Spinal cord (tissue), 9 donors: ENCODE measurements at regions not wholly inside any gene's neighbourhood (a gene's known extent, or its start where the extent isn't known, plus 50 kb on each side); places are given as distances from the start of the nearest gene placed in this dataset.
"Not testable (repeated sequence)": the region's sequence is repeated elsewhere in the genome, so short reads cannot be mapped to it uniquely, and the experiment has no call there.

Experiments used
- DNase-seq, 6 donors: peaks; one replicate each; pipeline versions ENCODE4 v3.0.0 to v3.0.0-alpha.2; 2013 to 2015; ENCODE audit warnings: low spot score in 6 of 6, low read depth in 4 of 6
- H3K27ac ChIP-seq: one replicate; pipeline ENCODE4 v1.5.1; 2013; ENCODE audit warnings: low read depth, low read length, control low read depth
- H3K27me3 ChIP-seq: one replicate; pipeline ENCODE4 v1.6.1; 2013; ENCODE audit warnings: low read length; ENCODE audit not compliant: control insufficient read depth, insufficient read depth
- H3K36me3 ChIP-seq: one replicate; pipeline ENCODE4 v1.6.1; 2013; ENCODE audit warnings: low read length; ENCODE audit not compliant: control insufficient read depth, insufficient read depth
- H3K4me1 ChIP-seq: one replicate; pipeline ENCODE4 v1.6.1; 2013; ENCODE audit warnings: low read length; ENCODE audit not compliant: control insufficient read depth, insufficient read depth
- H3K4me3 ChIP-seq: one replicate; pipeline ENCODE4 v1.5.1; 2013; ENCODE audit warnings: low read depth, low read length, control low read depth
- H3K9me3 ChIP-seq: one replicate; pipeline ENCODE4 v1.6.1; 2013; ENCODE audit warnings: low read length; ENCODE audit not compliant: control insufficient read depth, insufficient read depth
- WGBS: methylation state at CpG from one replicate; pipeline ENCODE4 v1.1.5; 2013; ENCODE audit warnings: missing lambda C conversion rate; ENCODE audit not compliant: insufficient coverage; 5-methylcytosine and 5-hydroxymethylcytosine counted together
- donor health status: healthy.

- no CpG with 5 or more reads among the region's 7 CpGs for WGBS
- peak in 2 of 6 donors; percentile 27 to 50 for DNase-seq
- Histone ChIP-seq H3K27ac (no peak overlapping the region), H3K27me3 (no peaks in the 10 kb centered on the region), H3K4me3 (no peak overlapping the region), H3K9me3 (no peaks in the 10 kb centered on the region), H3K36me3 (no peaks in the 10 kb centered on the region), H3K4me1 (no peaks in the 10 kb centered on the region)
These were observed 165.1 kb upstream of the TTC29 start for GRCh38 chr4:147110473-147111367.

- H3K27ac ChIP-seq, H3K27me3 ChIP-seq, DNase-seq, H3K4me1 ChIP-seq, H3K4me3 ChIP-seq, H3K9me3 ChIP-seq, H3K36me3 ChIP-seq: not testable (repeated sequence)
- WGBS, result 84% methylated on average over 6 of the region's 6 CpGs
These were observed 166.5 kb upstream of the TTC29 start for GRCh38 chr4:147112196-147112595.

GRCh38 chr4:147117431-147117830 lies 171.8 kb upstream of the TTC29 start:
- H3K4me1 ChIP-seq, result peaks cover 3% of the 10 kb centered on the region
- DNase-seq, result no peak
- WGBS, result no CpG with 5 or more reads among the region's 4 CpGs
- H3K27me3 ChIP-seq, result no peaks in the 10 kb centered on the region
- H3K27ac ChIP-seq, result no peak overlapping the region
- H3K36me3 ChIP-seq, result no peaks in the 10 kb centered on the region
- no peak overlapping the region for H3K4me3 ChIP-seq
- no peaks in the 10 kb centered on the region for H3K9me3 ChIP-seq

DNA sequence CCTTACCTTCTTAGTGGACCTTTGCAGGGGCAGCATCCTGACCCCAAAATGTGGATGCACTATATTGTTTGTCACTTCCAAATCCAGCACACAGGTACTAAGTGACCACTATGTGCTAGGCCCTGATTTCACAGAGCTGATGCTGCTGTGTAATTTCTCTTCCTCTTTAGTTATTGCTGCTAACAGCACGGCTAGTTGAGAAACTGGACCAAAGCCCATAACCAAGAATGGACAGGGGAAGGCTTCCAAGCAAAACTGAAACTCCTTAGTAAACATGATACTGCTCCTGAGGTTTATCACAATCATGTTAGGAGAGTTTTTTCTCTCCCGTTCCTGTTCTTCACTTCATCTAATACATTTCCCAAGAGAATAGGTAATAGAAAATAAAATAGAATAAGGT lies 172.9 kb upstream of the TTC29 start:
- DNase-seq, result peak in 3 of 6 donors; percentile 8 to 65 (median 26)
- H3K4me1 ChIP-seq, result peaks cover 3% of the 10 kb centered on the region

DNA sequence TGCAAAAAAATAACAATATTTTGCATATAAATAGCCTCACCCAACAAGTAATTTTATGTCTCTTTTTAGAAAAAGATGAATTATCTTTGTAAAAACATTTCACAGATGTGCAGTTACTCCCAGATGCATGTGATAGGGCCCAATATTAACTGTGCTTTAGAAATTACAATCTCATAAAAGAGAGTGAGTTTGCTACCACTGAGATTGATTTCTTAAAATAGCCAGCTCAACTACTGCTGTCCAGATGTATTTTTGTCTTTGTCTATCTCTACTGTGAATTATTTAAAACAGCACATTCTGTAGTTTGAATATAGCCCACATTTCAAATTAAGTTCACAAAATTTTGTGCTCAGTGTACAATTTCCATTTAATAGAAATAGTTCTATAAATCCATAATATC lies 177.0 kb upstream of the TTC29 start:
- H3K4me1 ChIP-seq, result peaks cover 3% of the 10 kb centered on the region
- H3K9me3 ChIP-seq, result no peaks in the 10 kb centered on the region
- H3K4me3 ChIP-seq, result no peak overlapping the region
- no peaks in the 10 kb centered on the region for H3K27me3 ChIP-seq
- DNase-seq, result no peak
- H3K27ac ChIP-seq, result no peak overlapping the region
- no peaks in the 10 kb centered on the region for H3K36me3 ChIP-seq

More for the DNA sequence above, 172.9 kb upstream of the TTC29 start:
- no peak overlapping the region for H3K27ac ChIP-seq
- no CpG with 5 or more reads among the region's 2 CpGs for WGBS
- H3K27me3 ChIP-seq, result no peaks in the 10 kb centered on the region
- H3K4me3 ChIP-seq, result no peak overlapping the region
- no peaks in the 10 kb centered on the region for H3K36me3 ChIP-seq
- H3K9me3 ChIP-seq, result no peaks in the 10 kb centered on the region

DNA sequence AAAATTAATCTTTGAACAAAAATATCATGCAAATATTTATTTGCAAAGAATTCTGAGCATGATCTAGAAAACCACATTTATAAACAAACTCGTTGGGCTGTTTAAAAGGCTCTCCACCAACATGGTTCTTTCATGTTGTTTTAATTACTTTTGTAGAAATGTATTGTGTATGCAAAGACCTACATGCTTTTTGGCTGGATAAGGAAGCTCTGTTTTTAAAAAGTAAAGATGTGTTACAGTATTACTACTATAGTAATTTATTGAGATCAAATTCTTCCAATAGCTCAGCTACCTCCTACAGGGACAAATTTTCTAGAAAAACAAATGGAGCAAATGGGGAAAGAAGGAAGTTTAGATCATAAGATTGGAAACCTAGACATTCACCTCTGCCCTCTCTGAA lies 177.5 kb upstream of the TTC29 start:
- Histone ChIP-seq H3K4me1 (peaks cover 3% of the 10 kb centered on the region), H3K9me3 (no peaks in the 10 kb centered on the region), H3K36me3 (no peaks in the 10 kb centered on the region), H3K27me3 (no peaks in the 10 kb centered on the region), H3K4me3 (no peak overlapping the region), H3K27ac (no peak overlapping the region)
- no peak for DNase-seq
- no CpG with 5 or more reads among the region's 1 CpG for WGBS

DNA sequence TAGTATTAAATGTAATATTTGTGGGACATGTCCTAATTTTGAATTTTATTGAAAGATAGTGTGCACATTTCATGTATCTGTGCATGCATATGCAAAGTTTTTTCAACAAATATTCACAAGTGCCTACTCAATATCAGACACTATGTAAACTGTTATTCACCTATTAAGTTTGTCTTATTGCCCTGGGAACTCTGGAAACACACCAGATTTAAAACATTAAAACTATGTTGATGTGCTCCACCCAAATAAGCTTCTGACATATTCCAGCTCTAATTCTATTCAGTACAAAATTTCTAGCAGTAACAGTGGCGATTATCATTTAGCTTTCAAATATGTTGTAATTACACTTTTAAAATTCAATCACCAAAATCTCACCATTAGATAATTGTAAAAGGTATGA lies 183.1 kb upstream of the TTC29 start:
- Histone ChIP-seq H3K27me3 (no peaks in the 10 kb centered on the region), H3K4me3 (no peak overlapping the region), H3K27ac (no peak overlapping the region), H3K36me3 (no peaks in the 10 kb centered on the region), H3K4me1 (no peaks in the 10 kb centered on the region), H3K9me3 (no peaks in the 10 kb centered on the region)
- no peak for DNase-seq
- no CpG with 5 or more reads among the region's 1 CpG for WGBS

DNA sequence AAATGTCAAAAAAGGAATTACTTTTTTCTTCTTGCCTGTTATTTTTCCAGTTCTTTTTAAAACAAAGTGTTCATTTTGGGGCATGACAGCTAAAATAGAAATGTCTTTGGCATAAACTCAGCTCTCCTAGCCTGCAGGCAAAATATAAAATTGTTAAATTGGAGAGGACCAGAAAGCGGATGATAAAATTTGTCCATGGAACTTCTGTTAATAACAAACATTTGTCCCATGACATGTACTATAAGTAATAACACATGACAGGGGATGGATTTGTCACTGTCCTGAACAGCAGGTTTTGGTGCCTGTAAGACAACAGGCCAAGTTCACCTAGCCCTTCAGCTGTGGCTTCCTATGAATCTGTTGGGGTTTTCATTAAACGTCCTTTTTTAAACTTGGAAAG lies 184.0 kb upstream of the TTC29 start:
- no CpG with 5 or more reads among the region's 2 CpGs for WGBS
- DNase-seq, result no peak

DNA sequence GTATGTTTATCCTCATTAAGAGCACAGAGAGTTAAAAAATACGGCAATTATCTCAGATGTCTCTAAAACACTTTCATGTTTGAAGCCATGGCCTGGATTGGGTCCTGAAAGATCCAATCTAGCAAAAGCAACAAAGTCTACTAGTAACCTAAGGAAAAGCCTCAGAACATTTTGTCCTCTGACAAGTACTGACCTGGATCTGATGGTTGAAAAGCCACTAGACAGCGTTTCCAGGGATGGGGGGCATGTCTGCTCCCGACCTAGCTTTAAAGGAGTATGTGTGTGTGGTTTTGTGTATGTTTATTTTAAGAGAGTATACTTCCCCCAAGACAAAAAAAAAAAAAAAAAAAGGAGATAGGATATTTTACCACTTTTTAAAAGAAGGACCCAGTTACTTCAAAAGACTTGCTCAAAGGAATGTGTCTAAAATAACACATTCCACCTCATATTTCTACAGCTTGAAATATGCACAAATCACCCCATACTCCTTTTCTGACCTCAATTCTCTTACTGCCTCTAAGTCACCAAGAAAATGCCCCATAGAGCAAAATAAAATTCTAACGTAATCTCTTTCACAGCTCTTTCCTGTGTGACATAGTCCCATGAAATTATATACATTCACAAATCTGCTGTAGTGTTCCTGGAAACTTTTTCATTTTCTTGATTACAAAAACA lies 189.0 kb upstream of the TTC29 start:
- Histone ChIP-seq H3K9me3 (no peaks in the 10 kb centered on the region), H3K27me3 (no peaks in the 10 kb centered on the region), H3K4me1 (peaks cover 4% of the 10 kb centered on the region), H3K27ac (no peak overlapping the region), H3K36me3 (no peaks in the 10 kb centered on the region), H3K4me3 (no peak overlapping the region)
- 88% methylated on average over 1 of the region's 4 CpGs for WGBS
- no peak for DNase-seq

More for the DNA sequence above, 184.0 kb upstream of the TTC29 start:
- Histone ChIP-seq H3K27me3 (no peaks in the 10 kb centered on the region), H3K4me1 (no peaks in the 10 kb centered on the region), H3K4me3 (no peak overlapping the region), H3K36me3 (no peaks in the 10 kb centered on the region), H3K27ac (no peak overlapping the region), H3K9me3 (no peaks in the 10 kb centered on the region)

- H3K27ac ChIP-seq, result no peak overlapping the region
- H3K36me3 ChIP-seq, result no peaks in the 10 kb centered on the region
- peak in 3 of 6 donors; percentile 12 to 75 (median 15) for DNase-seq
- WGBS, result no CpG with 5 or more reads among the region's 3 CpGs
- peaks cover 4% of the 10 kb centered on the region for H3K4me1 ChIP-seq
- no peaks in the 10 kb centered on the region for H3K9me3 ChIP-seq
- H3K4me3 ChIP-seq, result no peak overlapping the region
- H3K27me3 ChIP-seq, result no peaks in the 10 kb centered on the region
These were observed 190.6 kb upstream of the TTC29 start for GRCh38 chr4:147136310-147136709.
